Esophagus squamous epithelium (tissue), 4 donors: ENCODE measurements at regions not wholly inside any gene's neighbourhood (a gene's known extent, or its start where the extent isn't known, plus 50 kb on each side); places are given as distances from the start of the nearest gene placed in this dataset.

ENCODE experiments used
- CTCF ChIP-seq, 6 experiments: fragments of 450-650 bp in 4 of 6; fragments of 200-600 bp in 2 of 6; sonication (generic) in 2 of 6; IDR thresholded peaks; one replicate each; pipeline ENCODE4 v1.5.1; 2016 to 2019; ENCODE audit warnings: antibody characterized with exemption in 6 of 6, mild to moderate bottlenecking in 4 of 6, moderate library complexity in 4 of 6
- POLR2A ChIP-seq, 4 donors: fragments of 450-650 bp; IDR thresholded peaks; one replicate each; pipeline ENCODE4 v1.6.1; 2017; ENCODE audit warnings: antibody characterized with exemption in 4 of 4, mild to moderate bottlenecking in 4 of 4, moderate library complexity in 3 of 4

GRCh38 chr6:76639941-76640340 is 567.5 kb upstream of the IMPG1 start:
- TF ChIP-seq CTCF (IDR thresholded peaks at IDR 0.05), result no peak
- TF ChIP-seq POLR2A (IDR thresholded peaks at IDR 0.05), result no peak
